ENCODE measurements at regions not wholly inside any gene's neighbourhood (a gene's known extent, or its start where the extent isn't known, plus 50 kb on each side); places are given as distances from the start of the nearest gene placed in this dataset.

DNA sequence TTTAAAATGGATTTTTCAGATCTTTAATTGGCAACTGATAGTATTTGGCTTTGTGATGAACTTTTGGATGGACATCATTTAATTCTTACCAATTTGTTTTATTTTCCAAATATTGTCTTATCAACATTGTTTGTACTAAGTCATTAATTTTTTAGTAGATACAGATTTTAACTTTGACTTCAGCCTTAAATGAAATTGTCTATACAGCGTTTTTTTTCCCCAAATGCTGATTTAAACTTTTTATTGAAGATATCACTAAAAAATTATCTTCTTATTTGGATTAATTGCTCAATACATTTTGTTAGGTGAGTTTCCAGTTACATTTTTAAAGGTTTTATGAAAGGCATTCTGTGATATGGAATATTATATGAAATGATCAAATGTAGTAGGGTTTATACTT is 123.6 kb upstream of the MMS22L start:
- H3K4me3 ChIP-seq, result no peak overlapping the region
- TF ChIP-seq Cebpa-rat (IDR thresholded peaks at IDR 0.05), result no peak
- peaks cover 0 to 9% (median 0%) of the 10 kb centered on the region in 11 experiments; a peak in 3 of 22 replicates for H3K9me3 ChIP-seq (replicated peaks in 1 of 11)
- H3K4me2 ChIP-seq, result no peak overlapping the region
- H3K9ac ChIP-seq, result no peak overlapping the region
- H3K36me3 ChIP-seq, result no peaks in the 10 kb centered on the region
- no peaks in the 10 kb centered on the region for H3K27me3 ChIP-seq
- H3K27ac ChIP-seq, result no peak overlapping the region
- H3K4me1 ChIP-seq, result no peaks in the 10 kb centered on the region
- no peaks in the 10 kb centered on the region for H4K20me1 ChIP-seq

- Histone ChIP-seq H3K9ac (no peak overlapping the region), H3K27me3 (no peaks in the 10 kb centered on the region), H3K9me3 (replicated peaks in 1 of 11) (no peaks in the 10 kb centered on the region), H4K20me1 (no peaks in the 10 kb centered on the region), H3K4me3 (no peak overlapping the region), H3K4me1 (no peaks in the 10 kb centered on the region), H3K4me2 (no peak overlapping the region), H3K36me3 (no peaks in the 10 kb centered on the region), H3K27ac (no peak overlapping the region)
- no peak for TF ChIP-seq Cebpa-rat (IDR thresholded peaks at IDR 0.05)
Measured at GRCh38 chr6:97411610-97412009, 128.6 kb upstream of the MMS22L start.

DNA sequence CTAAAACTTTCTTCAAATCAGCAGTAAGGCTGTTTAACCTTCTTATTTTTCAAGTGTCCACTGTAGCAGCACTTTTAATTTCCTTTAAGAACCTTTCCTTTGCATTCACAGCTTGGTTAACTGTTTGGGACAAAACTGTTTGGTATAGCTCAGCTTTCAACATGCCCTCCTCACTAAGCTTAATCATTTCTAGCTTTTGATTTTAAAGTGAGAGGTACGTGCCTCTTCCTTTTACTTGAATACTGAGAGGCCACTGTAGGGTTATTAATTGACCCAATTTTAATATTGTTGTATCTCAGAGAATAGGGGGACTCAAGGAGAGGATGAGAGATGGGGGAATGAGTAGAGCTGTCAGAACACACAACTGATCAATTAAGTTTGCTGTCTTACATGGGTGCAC is 129.5 kb upstream of the MMS22L start:
- H3K9me3 ChIP-seq (replicated peaks in 1 of 11), result no peaks in the 10 kb centered on the region
- no peak overlapping the region for H3K4me2 ChIP-seq
- no peaks in the 10 kb centered on the region for H3K36me3 ChIP-seq
- no peak for TF ChIP-seq Cebpa-rat (IDR thresholded peaks at IDR 0.05)
- no peak overlapping the region for H3K4me3 ChIP-seq
- no peak overlapping the region for H3K27ac ChIP-seq
- H3K27me3 ChIP-seq, result no peaks in the 10 kb centered on the region
- H4K20me1 ChIP-seq, result no peaks in the 10 kb centered on the region
- no peak overlapping the region for H3K9ac ChIP-seq
- H3K4me1 ChIP-seq, result no peaks in the 10 kb centered on the region

DNA sequence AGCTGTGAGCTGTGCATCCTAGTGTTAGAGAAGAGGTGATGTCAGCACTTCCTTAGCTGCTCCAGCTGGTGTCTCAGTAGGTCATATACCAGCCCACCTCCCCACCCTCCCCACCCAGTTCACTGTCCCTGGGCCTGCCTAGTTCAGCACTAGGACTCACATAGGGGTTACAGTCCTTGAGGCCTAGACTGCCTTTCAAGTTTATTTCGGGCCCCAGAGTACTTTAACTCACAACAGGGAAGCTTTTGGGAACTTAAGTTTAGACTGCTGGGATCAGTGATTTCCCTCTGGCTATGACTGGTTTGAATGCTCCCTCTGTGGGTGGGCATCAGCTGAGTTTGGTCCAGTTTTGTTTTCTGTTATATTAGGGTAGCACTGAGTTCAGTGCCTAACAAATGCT is 139.2 kb upstream of the MMS22L start:
- Histone ChIP-seq H3K4me2 (no peak overlapping the region), H3K4me1 (no peaks in the 10 kb centered on the region), H3K9me3 (replicated peaks in 1 of 11) (peaks cover 0 to 9% (median 0%) of the 10 kb centered on the region in 11 experiments; a peak in 3 of 22 replicates), H3K27ac (no peak overlapping the region), H3K4me3 (no peak overlapping the region), H4K20me1 (no peaks in the 10 kb centered on the region), H3K9ac (no peak overlapping the region), H3K27me3 (no peaks in the 10 kb centered on the region), H3K36me3 (no peaks in the 10 kb centered on the region)
- no peak for TF ChIP-seq Cebpa-rat (IDR thresholded peaks at IDR 0.05)

DNA sequence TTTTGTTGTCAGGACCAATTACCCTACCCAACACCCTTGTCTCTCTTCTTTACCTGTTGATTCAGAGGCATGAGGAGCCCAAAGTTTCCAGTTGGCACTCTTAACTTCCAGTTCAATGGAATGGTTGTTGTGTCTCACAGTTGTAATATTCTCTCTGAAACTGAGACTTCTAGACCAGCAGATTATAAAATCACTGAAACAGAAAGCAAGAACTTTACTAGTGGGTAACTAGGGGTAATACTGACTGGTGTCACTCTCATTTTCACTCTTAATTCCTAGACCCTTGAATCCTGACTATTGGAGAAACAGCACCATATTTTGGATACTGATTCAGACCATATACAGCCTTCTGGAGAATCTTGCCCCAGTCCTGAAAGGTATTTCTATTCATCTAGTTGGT is 140.2 kb upstream of the MMS22L start:
- no peak for TF ChIP-seq Cebpa-rat (IDR thresholded peaks at IDR 0.05)
- no peak overlapping the region for H3K27ac ChIP-seq
- no peaks in the 10 kb centered on the region for H4K20me1 ChIP-seq
- H3K36me3 ChIP-seq, result no peaks in the 10 kb centered on the region
- no peaks in the 10 kb centered on the region for H3K4me1 ChIP-seq
- H3K9me3 ChIP-seq (replicated peaks in 1 of 11), result peaks cover 0 to 9% (median 0%) of the 10 kb centered on the region in 11 experiments; a peak in 3 of 22 replicates
- no peak overlapping the region for H3K4me3 ChIP-seq
- H3K27me3 ChIP-seq, result no peaks in the 10 kb centered on the region
- H3K4me2 ChIP-seq, result no peak overlapping the region
- H3K9ac ChIP-seq, result no peak overlapping the region

GRCh38 chr6:97427648-97428047 is 144.6 kb upstream of the MMS22L start:
- no peaks in the 10 kb centered on the region for H3K4me1 ChIP-seq
- TF ChIP-seq Cebpa-rat (IDR thresholded peaks at IDR 0.05), result no peak
- no peaks in the 10 kb centered on the region for H4K20me1 ChIP-seq
- H3K9me3 ChIP-seq (replicated peaks in 1 of 11), result no peaks in the 10 kb centered on the region
- H3K36me3 ChIP-seq, result no peaks in the 10 kb centered on the region
- no peak overlapping the region for H3K9ac ChIP-seq
- no peak overlapping the region for H3K4me3 ChIP-seq
- H3K27ac ChIP-seq, result no peak overlapping the region
- H3K4me2 ChIP-seq, result no peak overlapping the region
- no peaks in the 10 kb centered on the region for H3K27me3 ChIP-seq

GRCh38 chr6:97437087-97437486 is 154.1 kb upstream of the MMS22L start:
- H3K27ac ChIP-seq, result no peak overlapping the region
- H3K4me1 ChIP-seq, result no peaks in the 10 kb centered on the region
- no peaks in the 10 kb centered on the region for H4K20me1 ChIP-seq
- H3K27me3 ChIP-seq, result no peaks in the 10 kb centered on the region
- H3K36me3 ChIP-seq, result no peaks in the 10 kb centered on the region
- no peak overlapping the region for H3K4me2 ChIP-seq
- no peak overlapping the region for H3K4me3 ChIP-seq
- TF ChIP-seq Cebpa-rat (IDR thresholded peaks at IDR 0.05), result no peak
- no peak overlapping the region for H3K9ac ChIP-seq
- no peaks in the 10 kb centered on the region for H3K9me3 ChIP-seq (replicated peaks in 1 of 11)

GRCh38 chr6:97438011-97438671 is 155.1 kb upstream of the MMS22L start:
- Histone ChIP-seq H3K9me3 (replicated peaks in 1 of 11) (no peaks in the 10 kb centered on the region), H3K4me2 (no peak overlapping the region), H3K27me3 (no peaks in the 10 kb centered on the region), H3K4me3 (no peak overlapping the region), H3K9ac (no peak overlapping the region), H3K4me1 (no peaks in the 10 kb centered on the region), H3K36me3 (no peaks in the 10 kb centered on the region), H4K20me1 (no peaks in the 10 kb centered on the region), H3K27ac (no peak overlapping the region)
- TF ChIP-seq Cebpa-rat (IDR thresholded peaks at IDR 0.05), result no peak

DNA sequence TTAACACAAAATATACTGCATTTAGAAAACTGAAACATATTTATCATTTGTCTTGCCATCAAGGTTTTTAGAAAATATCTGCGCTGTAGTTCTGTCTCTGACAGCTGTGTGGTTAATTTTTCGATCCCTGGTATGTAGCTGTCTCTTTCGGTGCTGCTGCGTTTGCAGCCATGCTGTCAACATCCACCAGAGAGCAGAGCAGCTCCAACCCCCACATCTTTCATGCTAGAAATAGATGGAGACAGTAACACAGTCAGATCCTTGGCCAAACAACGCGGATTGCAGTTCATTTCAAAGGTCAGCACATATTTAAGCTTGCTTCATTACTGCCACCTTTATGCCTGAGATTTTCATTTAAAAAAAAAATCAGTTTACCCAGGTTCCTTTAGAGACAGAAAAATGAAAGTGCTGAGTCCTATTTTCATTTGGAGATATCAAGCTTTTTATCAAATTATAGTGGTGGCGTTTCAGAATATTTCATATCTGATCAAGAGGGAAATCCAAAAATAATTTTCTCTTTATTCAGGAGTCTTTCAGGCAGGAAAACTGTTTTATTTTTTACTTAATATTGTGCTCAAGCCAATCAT is 157.7 kb upstream of the MMS22L start:
- no peak overlapping the region for H3K4me2 ChIP-seq
- TF ChIP-seq Cebpa-rat (IDR thresholded peaks at IDR 0.05), result no peak
- H3K27me3 ChIP-seq, result no peaks in the 10 kb centered on the region
- H3K9ac ChIP-seq, result no peak overlapping the region
- H3K4me1 ChIP-seq, result no peaks in the 10 kb centered on the region
- no peaks in the 10 kb centered on the region for H3K9me3 ChIP-seq (replicated peaks in 1 of 11)
- no peak overlapping the region for H3K27ac ChIP-seq
- no peaks in the 10 kb centered on the region for H3K36me3 ChIP-seq
- no peaks in the 10 kb centered on the region for H4K20me1 ChIP-seq
- H3K4me3 ChIP-seq, result no peak overlapping the region

DNA sequence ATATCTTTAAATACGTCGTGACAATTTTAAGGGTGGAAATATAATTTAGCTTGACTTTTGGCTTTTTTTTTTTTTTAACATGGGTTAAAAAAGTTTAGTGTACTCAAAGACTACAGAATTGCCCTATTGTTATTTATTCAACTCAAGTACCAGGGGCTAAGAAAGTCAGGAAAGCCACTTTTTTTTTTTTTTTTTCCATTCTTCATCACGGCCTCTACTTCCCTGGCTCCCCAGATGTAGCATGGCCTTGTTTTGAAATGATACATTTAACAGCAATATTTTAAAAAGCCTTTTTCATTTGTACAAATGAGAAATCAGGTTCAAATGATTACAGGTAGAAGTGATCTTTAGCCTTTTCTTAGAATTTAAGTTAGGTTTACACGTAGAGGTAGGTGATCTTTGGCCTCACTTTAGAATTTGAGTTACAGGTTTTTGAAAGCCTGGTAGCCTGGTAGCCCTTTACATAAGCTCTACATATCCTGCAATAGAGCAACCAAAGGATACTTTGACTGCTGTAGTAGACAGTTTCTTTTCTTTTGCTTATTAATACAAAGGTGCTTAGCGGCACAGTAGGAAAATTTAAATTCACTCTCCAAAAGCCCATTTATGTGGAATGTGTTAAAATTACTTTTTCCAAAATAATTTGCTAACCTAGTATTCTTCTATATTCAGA is 160.5 kb upstream of the MMS22L start:
- Histone ChIP-seq H3K9me3 (replicated peaks in 1 of 11) (no peaks in the 10 kb centered on the region), H3K9ac (no peak overlapping the region)

More for the DNA sequence above, 160.5 kb upstream of the MMS22L start:
- no peak for TF ChIP-seq Cebpa-rat (IDR thresholded peaks at IDR 0.05)
- Histone ChIP-seq H3K27ac (no peak overlapping the region), H3K4me2 (no peak overlapping the region), H3K4me3 (no peak overlapping the region), H3K4me1 (no peaks in the 10 kb centered on the region), H3K36me3 (no peaks in the 10 kb centered on the region), H3K27me3 (no peaks in the 10 kb centered on the region), H4K20me1 (no peaks in the 10 kb centered on the region)

All from BLaER1 treated with 17β-estradiol and CSF1 and Interleukin-3, amounts not matched to agents 10 nM and 100 nM (cell line).